Upper lobe of left lung (tissue), 6 donors: ENCODE measurements at regions not wholly inside any gene's neighbourhood (a gene's known extent, or its start where the extent isn't known, plus 50 kb on each side); places are given as distances from the start of the nearest gene placed in this dataset.
A peak's percentile ranks its signal among the peaks of the same experiment; 100 is the strongest.

Experiments used
- ATAC-seq, 2 donors: fragments of 200-7000 bp; cut with Tn5 transposase; one replicate each; pipeline ENCODE4 v1.9.1; 2022; ENCODE audit warnings: mild to moderate bottlenecking in 2 of 2, moderate library complexity in 2 of 2; ENCODE audit not compliant: low FRiP score in 2 of 2
- DNase-seq, 2 donors: peaks; one replicate each; pipeline ENCODE4 v3.0.0-alpha.2; 2019 to 2020
- H3K27ac ChIP-seq, 4 donors: fragments of 200-600 bp; sonication (generic); one replicate each; pipeline ENCODE4 v1.5.1; 2016 to 2019
- H3K27me3 ChIP-seq, 4 donors: fragments of 200-600 bp; sonication (generic); one replicate each; pipeline ENCODE4 v1.5.1; 2017 to 2019
- H3K36me3 ChIP-seq, 4 donors: fragments of 200-600 bp; sonication (generic); one replicate each; pipeline ENCODE4 v1.5.1; 2016 to 2019
- H3K4me1 ChIP-seq, 4 donors: fragments of 200-600 bp; sonication (generic); one replicate each; pipeline ENCODE4 v1.5.1; 2018 to 2019
- H3K4me3 ChIP-seq, 4 donors: fragments of 200-600 bp; sonication (generic); one replicate each; pipeline ENCODE4 v1.5.1; 2017 to 2019; ENCODE audit warnings: mild to moderate bottlenecking in 2 of 4, moderate library complexity in 1 of 4
- H3K9me3 ChIP-seq, 4 donors: fragments of 200-600 bp; sonication (generic); one replicate each; pipeline ENCODE4 v1.5.1; 2018 to 2019
- EP300 ChIP-seq, 4 donors: sonication (generic); formaldehyde crosslinking; IDR thresholded peaks; one replicate each; pipeline ENCODE4 v1.5.1; 2017; ENCODE audit warnings: antibody characterized with exemption in 4 of 4, control low read depth in 2 of 4
- POLR2A ChIP-seq, 4 donors: fragments of 450-650 bp; IDR thresholded peaks; one replicate each; pipeline ENCODE4 v1.5.1; 2016 to 2017; ENCODE audit warnings: antibody characterized with exemption in 4 of 4, mild to moderate bottlenecking in 2 of 4
- POLR2AphosphoS5 ChIP-seq, 2 donors: sonication (generic); formaldehyde crosslinking; IDR thresholded peaks; one replicate each; pipeline ENCODE4 v1.5.1; 2017; ENCODE audit warnings: antibody characterized with exemption in 2 of 2
- WGBS, 2 donors: methylation state at CpG; one replicate each; pipeline ENCODE4 v1.1.5; 2017 to 2018; 5-methylcytosine and 5-hydroxymethylcytosine counted together
- TF ChIP-seq, protein P1 (sequence below), 6 experiments: fragments of 450-650 bp in 4 of 6; fragments of 200-600 bp in 2 of 6; sonication (generic) in 2 of 6; IDR thresholded peaks; one replicate each; pipeline ENCODE4 v1.5.1; 2016 to 2019; ENCODE audit warnings: antibody characterized with exemption in 6 of 6
- donor health status: DM: no; HTN: no; CAD: no; lungs with moderate emphysema.
- donor health status: DM: no; HTN: yes; CAD: no; lungs with severe emphysema.

DNA sequence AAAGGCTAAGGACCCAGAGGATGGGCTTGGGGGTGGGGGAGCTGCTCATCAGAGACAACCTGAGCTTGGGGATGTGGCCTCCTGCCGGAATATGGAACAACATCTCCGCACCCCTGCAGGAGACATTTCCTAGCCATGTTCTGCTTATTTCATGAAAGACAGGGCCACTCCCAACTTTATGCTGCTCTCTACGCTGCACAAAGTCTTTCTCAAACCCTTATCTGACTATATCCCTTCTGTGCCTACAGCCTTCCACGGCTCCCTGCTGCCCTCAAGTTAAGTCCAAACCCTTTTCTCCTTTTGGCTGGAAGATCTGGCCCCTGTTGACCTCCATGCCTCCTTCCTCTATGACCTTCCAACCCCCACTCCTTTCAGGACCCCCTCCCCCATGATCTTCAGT lies 562.0 kb downstream of the MN1 start:
- Histone ChIP-seq H3K27me3 (no peaks in the 10 kb centered on the region), H3K36me3 (no peaks in the 10 kb centered on the region), H3K27ac (no peak overlapping the region), H3K4me1 (no peaks in the 10 kb centered on the region), H3K9me3 (no peaks in the 10 kb centered on the region), H3K4me3 (no peak overlapping the region)
- no peak for TF ChIP-seq POLR2AphosphoS5 (IDR thresholded peaks at IDR 0.05)
- no peak for TF ChIP-seq EP300 (IDR thresholded peaks at IDR 0.05)
- TF ChIP-seq, protein P1, sequence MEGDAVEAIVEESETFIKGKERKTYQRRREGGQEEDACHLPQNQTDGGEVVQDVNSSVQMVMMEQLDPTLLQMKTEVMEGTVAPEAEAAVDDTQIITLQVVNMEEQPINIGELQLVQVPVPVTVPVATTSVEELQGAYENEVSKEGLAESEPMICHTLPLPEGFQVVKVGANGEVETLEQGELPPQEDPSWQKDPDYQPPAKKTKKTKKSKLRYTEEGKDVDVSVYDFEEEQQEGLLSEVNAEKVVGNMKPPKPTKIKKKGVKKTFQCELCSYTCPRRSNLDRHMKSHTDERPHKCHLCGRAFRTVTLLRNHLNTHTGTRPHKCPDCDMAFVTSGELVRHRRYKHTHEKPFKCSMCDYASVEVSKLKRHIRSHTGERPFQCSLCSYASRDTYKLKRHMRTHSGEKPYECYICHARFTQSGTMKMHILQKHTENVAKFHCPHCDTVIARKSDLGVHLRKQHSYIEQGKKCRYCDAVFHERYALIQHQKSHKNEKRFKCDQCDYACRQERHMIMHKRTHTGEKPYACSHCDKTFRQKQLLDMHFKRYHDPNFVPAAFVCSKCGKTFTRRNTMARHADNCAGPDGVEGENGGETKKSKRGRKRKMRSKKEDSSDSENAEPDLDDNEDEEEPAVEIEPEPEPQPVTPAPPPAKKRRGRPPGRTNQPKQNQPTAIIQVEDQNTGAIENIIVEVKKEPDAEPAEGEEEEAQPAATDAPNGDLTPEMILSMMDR (IDR thresholded peaks at IDR 0.05), result no peak
- no peak for TF ChIP-seq POLR2A (IDR thresholded peaks at IDR 0.05)
- ATAC-seq, result peak in 1 of 2 donors; percentile 41
- 72% methylated on average over 4 of the region's 4 CpGs for WGBS, 2 donors
- DNase-seq, result no peak

DNA sequence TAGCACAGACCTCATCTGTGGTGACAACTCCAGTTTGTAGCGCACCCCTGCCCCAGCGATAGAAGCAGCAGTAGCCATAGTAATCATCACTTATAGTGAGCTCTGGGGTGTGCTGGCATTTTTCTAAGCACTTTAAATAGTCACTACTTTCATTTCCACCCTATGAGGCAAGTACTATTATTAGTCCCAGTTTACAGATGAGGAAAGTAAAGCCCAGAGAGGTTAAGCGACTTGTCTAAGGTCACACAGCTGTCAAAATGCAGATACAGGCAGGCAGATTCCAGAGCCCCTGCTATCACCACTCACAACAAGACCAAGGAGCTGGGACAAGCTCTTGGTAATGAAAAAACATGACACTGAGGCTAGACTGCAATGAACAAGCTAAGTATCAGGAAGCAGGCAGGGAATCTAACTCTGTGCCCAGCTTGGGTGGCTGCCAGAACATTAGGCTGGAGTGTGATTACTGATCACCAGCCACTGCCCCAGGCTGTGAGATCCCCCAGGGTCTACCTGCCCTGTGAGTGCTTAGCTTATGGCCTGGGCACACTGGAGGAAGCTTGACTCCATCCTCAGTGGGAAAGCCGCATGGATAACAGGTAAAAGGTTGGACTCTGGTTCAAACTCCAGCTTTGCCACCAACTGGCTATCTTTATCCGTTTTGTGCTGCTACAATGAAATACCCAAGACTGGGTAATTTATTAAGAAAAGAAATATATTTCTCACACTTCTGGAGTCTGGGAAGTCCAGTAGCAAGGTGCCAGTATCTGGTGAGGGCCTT lies 561.1 kb downstream of the MN1 start:
- H3K9me3 ChIP-seq, result no peaks in the 10 kb centered on the region
- DNase-seq, result no peak
- 71 to 77% methylated on average over 5 of the region's 5 CpGs for WGBS, 2 donors
- no peaks in the 10 kb centered on the region for H3K36me3 ChIP-seq
- no peak overlapping the region for H3K27ac ChIP-seq
- no peaks in the 10 kb centered on the region for H3K27me3 ChIP-seq
- no peak for ATAC-seq
- TF ChIP-seq POLR2A (IDR thresholded peaks at IDR 0.05), result no peak
- TF ChIP-seq POLR2AphosphoS5 (IDR thresholded peaks at IDR 0.05), result no peak
- TF ChIP-seq, protein P1 (IDR thresholded peaks at IDR 0.05), result no peak
- TF ChIP-seq EP300 (IDR thresholded peaks at IDR 0.05), result no peak
- no peaks in the 10 kb centered on the region for H3K4me1 ChIP-seq
- no peak overlapping the region for H3K4me3 ChIP-seq

DNA sequence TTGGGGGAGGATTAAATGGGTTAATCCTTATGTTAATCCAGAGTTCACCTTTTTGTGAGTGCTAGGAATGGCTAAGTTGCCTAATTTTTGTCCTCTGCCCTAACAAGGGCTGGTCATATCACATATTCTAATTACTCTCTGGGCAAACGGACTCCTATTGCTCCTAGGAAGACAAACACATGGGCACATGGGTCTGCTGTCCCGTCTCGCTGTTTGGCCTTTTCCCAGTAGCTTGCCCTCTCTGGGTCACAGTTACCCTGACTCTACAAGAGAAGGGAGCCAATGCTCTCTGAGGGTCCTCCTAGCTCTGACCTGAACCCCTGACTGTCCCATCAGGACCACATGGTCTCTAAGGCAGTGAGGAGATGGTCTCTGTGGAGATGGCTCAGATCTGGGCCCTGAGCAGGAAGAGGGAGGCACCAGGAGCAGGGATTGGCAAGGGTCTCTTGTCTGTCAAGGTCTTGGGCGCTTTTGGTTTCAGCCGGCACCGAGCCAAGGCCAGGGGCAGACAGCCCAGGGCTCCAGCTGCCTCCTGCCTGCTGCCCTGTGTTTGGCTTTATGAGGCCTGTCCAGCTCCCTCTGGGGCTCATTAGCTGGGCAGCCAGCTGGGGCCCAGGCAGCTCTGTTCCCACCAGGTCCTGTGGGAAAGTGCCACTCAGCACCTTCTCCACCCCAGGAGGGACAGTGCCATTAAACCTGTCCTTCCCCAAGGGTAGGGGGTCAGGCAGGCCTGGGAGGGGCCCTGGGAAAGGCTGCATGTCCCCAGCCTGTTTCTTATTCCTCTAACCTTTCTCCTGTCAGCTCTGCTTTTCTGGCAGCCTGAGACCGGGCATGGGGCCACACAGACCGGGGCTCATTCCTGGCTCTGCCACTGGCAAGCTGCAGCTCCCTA lies 559.9 kb downstream of the MN1 start:
- peak in 1 of 2 donors; percentile 77 for DNase-seq
- ATAC-seq, result peak in 1 of 2 donors; percentile 3
- H3K27ac ChIP-seq, result no peak overlapping the region
- WGBS, 2 donors, result 72 to 82% methylated on average over 5 to 8 of the region's 8 CpGs
- H3K4me3 ChIP-seq, result no peak overlapping the region
- TF ChIP-seq EP300 (IDR thresholded peaks at IDR 0.05) (no peak), POLR2A (IDR thresholded peaks at IDR 0.05) (no peak), POLR2AphosphoS5 (IDR thresholded peaks at IDR 0.05) (no peak)
- TF ChIP-seq, protein P1 (IDR thresholded peaks at IDR 0.05), result no peak
- no peaks in the 10 kb centered on the region for H3K9me3 ChIP-seq
- no peaks in the 10 kb centered on the region for H3K27me3 ChIP-seq
- H3K4me1 ChIP-seq, result no peaks in the 10 kb centered on the region
- H3K36me3 ChIP-seq, result no peaks in the 10 kb centered on the region

DNA sequence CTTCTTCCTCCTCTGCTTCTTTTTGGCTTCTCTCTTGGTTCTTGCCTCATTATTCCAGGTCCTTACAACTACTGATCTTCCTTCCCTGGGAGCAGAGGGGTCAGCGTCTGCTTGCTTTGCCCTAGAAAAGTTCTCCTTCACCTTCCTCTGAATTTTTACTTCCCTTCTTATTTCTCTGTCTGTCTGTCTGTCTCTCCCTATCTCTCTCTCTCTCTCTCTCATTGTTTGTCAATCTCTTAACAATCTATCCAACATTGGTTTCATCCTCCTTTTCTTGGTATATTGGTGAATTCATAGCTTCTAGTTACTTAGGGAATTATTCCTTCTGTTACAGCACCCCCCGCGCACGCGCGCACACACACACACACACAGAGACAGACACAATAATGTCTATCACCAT lies 559.1 kb downstream of the MN1 start:
- Histone ChIP-seq H3K27me3 (no peaks in the 10 kb centered on the region), H3K4me1 (peaks cover 0 to 5% (median under 1%) of the 10 kb centered on the region in 4 donors), H3K27ac (no peak overlapping the region), H3K36me3 (no peaks in the 10 kb centered on the region), H3K4me3 (no peak overlapping the region), H3K9me3 (no peaks in the 10 kb centered on the region)
- ATAC-seq (no peak), DNase-seq (no peak)
- TF ChIP-seq POLR2AphosphoS5 (IDR thresholded peaks at IDR 0.05) (no peak), POLR2A (IDR thresholded peaks at IDR 0.05) (no peak), EP300 (IDR thresholded peaks at IDR 0.05) (no peak)
- TF ChIP-seq, protein P1 (IDR thresholded peaks at IDR 0.05), result no peak
- 73 to 92% methylated on average over 6 of the region's 6 CpGs for WGBS, 2 donors
